ENCODE measurements at regions not wholly inside any gene's neighbourhood (a gene's known extent, or its start where the extent isn't known, plus 50 kb on each side); places are given as distances from the start of the nearest gene placed in this dataset.
A peak's percentile ranks its signal among the peaks of the same experiment; 100 is the strongest.
"Not testable (repeated sequence)": the region's sequence is repeated elsewhere in the genome, so short reads cannot be mapped to it uniquely, and the experiment has no call there.

DNA sequence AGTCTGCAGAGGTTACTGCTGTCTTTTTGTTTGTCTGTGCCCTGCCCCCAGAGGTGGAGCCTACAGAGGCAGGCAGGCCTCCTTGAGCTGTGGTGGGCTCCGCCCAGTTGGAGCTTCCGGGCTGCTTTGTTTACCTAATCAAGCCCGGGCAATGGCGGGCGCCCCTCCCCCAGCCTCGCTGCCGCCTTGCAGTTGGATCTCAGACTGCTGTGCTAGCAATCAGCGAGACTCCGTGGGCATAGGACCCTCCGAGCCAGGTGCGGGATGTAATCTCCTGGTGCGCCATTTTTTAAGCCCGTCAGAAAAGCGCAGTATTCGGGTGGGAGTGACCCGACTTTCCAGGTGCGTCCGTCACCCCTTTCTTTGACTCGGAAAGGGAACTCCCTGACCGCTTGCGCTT, 141.5 kb upstream of the NTF3 start:
- H3K36me3 ChIP-seq (ENCODE audit: insufficient read depth); H3K4me3 Mint-ChIP-seq; H3K4me1 ChIP-seq (ENCODE audit: insufficient read depth); H3K9me3 Mint-ChIP-seq; H4K20me1 ChIP-seq (replicated peaks; ENCODE audit: insufficient read depth); ATAC-seq; H2AFZ ChIP-seq; H3K79me2 ChIP-seq (replicated peaks; ENCODE audit: insufficient read depth); DNase-seq (ENCODE audit: low spot score); H3K4me2 ChIP-seq; H3K27me3 ChIP-seq (ENCODE audit: insufficient read depth); H3F3A ChIP-seq (replicated peaks; ENCODE audit: low read depth); H3K27ac Mint-ChIP-seq; H3K27me3 Mint-ChIP-seq (ENCODE audit: insufficient read depth, low read depth, poor library complexity); H3K4me1 Mint-ChIP-seq: not testable (repeated sequence)
- H3K36me3 Mint-ChIP-seq (ENCODE audit: low read depth): peaks cover 13% of the 10 kb centered on the region; the same call in 2 of the 3 replicates
- Histone ChIP-seq H3K27ac (ENCODE audit: low read depth) (peak overlapping the region; percentile 78), H3K4me3 (peak overlapping the region; percentile 14), H3K9me2 (ENCODE audit: insufficient read depth) (peaks cover 13% of the 10 kb centered on the region; the same call in 1 of the 2 replicates)

DNA sequence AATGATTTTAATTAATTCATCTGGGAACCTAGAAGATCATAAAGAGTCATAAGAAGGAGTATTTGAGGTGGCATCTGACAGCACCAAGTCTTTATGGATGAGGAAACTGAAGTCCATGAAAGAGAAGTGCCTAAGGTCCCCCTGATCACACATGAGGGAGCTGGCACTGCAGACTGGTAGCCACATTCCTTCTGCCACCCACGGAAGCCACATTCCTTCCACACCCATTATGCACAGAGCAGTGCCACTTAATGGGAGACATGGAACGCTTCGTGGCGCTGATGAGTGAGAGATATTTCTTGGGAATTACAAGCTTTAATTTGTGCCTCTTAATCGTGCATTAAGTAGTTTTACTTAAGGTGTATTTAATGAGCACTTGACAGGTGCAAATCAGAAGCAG, 139.3 kb upstream of the NTF3 start:
- Histone ChIP-seq H4K20me1 (replicated peaks; ENCODE audit: insufficient read depth) (no peaks in the 10 kb centered on the region), H2AFZ (no peak overlapping the region), H3K36me3 (ENCODE audit: insufficient read depth) (no peaks in the 10 kb centered on the region; the same call in 1 of the 2 replicates), H3K79me2 (replicated peaks; ENCODE audit: insufficient read depth) (no peaks in the 10 kb centered on the region), H3F3A (replicated peaks; ENCODE audit: low read depth) (no peaks in the 10 kb centered on the region), H3K9me2 (ENCODE audit: insufficient read depth) (peaks cover 13% of the 10 kb centered on the region; the same call in 1 of the 2 replicates), H3K4me1 (ENCODE audit: insufficient read depth) (peaks cover 20% of the 10 kb centered on the region), H3K27me3 (ENCODE audit: insufficient read depth) (no peaks in the 10 kb centered on the region), H3K27ac (ENCODE audit: low read depth) (no peak overlapping the region), H3K4me2 (no peak overlapping the region), H3K4me3 (no peak overlapping the region)
- peaks cover 20% of the 10 kb centered on the region for H3K4me1 Mint-ChIP-seq
- no peak overlapping the region for H3K4me3 Mint-ChIP-seq
- H3K27me3 Mint-ChIP-seq (ENCODE audit: insufficient read depth, low read depth, poor library complexity): peaks cover 3% of the 10 kb centered on the region
- peaks cover 8% of the 10 kb centered on the region; the same call in 2 of the 3 replicates for H3K9me3 Mint-ChIP-seq
- peaks cover 13% of the 10 kb centered on the region; the same call in 2 of the 3 replicates for H3K36me3 Mint-ChIP-seq (ENCODE audit: low read depth)
- DNase-seq (ENCODE audit: low spot score) (no peak), ATAC-seq (no peak)
- H3K27ac Mint-ChIP-seq: no peak overlapping the region
- TF ChIP-seq EZH2phosphoT487 (IDR thresholded peaks at IDR 0.05; ENCODE audit: unreplicated experiment): no peak
- no peak for TF ChIP-seq JUNB (IDR thresholded peaks at IDR 0.05; ENCODE audit: unreplicated experiment)
- TF ChIP-seq POLR2AphosphoS5 (IDR thresholded peaks at IDR 0.05; ENCODE audit: low read depth): no peak
- TF ChIP-seq, protein P1, sequence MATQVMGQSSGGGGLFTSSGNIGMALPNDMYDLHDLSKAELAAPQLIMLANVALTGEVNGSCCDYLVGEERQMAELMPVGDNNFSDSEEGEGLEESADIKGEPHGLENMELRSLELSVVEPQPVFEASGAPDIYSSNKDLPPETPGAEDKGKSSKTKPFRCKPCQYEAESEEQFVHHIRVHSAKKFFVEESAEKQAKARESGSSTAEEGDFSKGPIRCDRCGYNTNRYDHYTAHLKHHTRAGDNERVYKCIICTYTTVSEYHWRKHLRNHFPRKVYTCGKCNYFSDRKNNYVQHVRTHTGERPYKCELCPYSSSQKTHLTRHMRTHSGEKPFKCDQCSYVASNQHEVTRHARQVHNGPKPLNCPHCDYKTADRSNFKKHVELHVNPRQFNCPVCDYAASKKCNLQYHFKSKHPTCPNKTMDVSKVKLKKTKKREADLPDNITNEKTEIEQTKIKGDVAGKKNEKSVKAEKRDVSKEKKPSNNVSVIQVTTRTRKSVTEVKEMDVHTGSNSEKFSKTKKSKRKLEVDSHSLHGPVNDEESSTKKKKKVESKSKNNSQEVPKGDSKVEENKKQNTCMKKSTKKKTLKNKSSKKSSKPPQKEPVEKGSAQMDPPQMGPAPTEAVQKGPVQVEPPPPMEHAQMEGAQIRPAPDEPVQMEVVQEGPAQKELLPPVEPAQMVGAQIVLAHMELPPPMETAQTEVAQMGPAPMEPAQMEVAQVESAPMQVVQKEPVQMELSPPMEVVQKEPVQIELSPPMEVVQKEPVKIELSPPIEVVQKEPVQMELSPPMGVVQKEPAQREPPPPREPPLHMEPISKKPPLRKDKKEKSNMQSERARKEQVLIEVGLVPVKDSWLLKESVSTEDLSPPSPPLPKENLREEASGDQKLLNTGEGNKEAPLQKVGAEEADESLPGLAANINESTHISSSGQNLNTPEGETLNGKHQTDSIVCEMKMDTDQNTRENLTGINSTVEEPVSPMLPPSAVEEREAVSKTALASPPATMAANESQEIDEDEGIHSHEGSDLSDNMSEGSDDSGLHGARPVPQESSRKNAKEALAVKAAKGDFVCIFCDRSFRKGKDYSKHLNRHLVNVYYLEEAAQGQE (IDR thresholded peaks at IDR 0.05; ENCODE audit: unreplicated experiment): no peak
- TF ChIP-seq, protein P2, sequence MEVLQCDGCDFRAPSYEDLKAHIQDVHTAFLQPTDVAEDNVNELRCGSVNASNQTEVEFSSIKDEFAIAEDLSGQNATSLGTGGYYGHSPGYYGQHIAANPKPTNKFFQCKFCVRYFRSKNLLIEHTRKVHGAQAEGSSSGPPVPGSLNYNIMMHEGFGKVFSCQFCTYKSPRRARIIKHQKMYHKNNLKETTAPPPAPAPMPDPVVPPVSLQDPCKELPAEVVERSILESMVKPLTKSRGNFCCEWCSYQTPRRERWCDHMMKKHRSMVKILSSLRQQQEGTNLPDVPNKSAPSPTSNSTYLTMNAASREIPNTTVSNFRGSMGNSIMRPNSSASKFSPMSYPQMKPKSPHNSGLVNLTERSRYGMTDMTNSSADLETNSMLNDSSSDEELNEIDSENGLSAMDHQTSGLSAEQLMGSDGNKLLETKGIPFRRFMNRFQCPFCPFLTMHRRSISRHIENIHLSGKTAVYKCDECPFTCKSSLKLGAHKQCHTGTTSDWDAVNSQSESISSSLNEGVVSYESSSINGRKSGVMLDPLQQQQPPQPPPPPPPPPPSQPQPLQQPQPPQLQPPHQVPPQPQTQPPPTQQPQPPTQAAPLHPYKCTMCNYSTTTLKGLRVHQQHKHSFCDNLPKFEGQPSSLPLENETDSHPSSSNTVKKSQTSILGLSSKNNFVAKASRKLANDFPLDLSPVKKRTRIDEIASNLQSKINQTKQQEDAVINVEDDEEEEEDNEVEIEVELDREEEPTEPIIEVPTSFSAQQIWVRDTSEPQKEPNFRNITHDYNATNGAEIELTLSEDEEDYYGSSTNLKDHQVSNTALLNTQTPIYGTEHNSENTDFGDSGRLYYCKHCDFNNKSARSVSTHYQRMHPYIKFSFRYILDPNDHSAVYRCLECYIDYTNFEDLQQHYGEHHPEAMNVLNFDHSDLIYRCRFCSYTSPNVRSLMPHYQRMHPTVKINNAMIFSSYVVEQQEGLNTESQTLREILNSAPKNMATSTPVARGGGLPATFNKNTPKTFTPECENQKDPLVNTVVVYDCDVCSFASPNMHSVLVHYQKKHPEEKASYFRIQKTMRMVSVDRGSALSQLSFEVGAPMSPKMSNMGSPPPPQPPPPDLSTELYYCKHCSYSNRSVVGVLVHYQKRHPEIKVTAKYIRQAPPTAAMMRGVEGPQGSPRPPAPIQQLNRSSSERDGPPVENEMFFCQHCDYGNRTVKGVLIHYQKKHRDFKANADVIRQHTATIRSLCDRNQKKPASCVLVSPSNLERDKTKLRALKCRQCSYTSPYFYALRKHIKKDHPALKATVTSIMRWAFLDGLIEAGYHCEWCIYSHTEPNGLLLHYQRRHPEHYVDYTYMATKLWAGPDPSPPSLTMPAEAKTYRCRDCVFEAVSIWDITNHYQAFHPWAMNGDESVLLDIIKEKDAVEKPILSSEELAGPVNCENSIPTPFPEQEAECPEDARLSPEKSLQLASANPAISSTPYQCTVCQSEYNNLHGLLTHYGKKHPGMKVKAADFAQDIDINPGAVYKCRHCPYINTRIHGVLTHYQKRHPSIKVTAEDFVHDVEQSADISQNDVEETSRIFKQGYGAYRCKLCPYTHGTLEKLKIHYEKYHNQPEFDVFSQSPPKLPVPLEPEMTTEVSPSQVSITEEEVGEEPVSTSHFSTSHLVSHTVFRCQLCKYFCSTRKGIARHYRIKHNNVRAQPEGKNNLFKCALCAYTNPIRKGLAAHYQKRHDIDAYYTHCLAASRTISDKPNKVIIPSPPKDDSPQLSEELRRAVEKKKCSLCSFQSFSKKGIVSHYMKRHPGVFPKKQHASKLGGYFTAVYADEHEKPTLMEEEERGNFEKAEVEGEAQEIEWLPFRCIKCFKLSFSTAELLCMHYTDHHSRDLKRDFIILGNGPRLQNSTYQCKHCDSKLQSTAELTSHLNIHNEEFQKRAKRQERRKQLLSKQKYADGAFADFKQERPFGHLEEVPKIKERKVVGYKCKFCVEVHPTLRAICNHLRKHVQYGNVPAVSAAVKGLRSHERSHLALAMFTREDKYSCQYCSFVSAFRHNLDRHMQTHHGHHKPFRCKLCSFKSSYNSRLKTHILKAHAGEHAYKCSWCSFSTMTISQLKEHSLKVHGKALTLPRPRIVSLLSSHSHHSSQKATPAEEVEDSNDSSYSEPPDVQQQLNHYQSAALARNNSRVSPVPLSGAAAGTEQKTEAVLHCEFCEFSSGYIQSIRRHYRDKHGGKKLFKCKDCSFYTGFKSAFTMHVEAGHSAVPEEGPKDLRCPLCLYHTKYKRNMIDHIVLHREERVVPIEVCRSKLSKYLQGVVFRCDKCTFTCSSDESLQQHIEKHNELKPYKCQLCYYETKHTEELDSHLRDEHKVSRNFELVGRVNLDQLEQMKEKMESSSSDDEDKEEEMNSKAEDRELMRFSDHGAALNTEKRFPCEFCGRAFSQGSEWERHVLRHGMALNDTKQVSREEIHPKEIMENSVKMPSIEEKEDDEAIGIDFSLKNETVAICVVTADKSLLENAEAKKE (CRISPR knock-in tag; IDR thresholded peaks at IDR 0.05): no peak
- no peak for TF ChIP-seq NANOG (IDR thresholded peaks at IDR 0.05; ENCODE audit: borderline replicate concordance)
- no peak for TF ChIP-seq EZH2 (IDR thresholded peaks at IDR 0.05; ENCODE audit: low read depth, unreplicated experiment)
- no peak for TF ChIP-seq ZNF331 (CRISPR knock-in tag; IDR thresholded peaks at IDR 0.05; ENCODE audit: low read depth)
- TF ChIP-seq ZNF114 (CRISPR knock-in tag; IDR thresholded peaks at IDR 0.05): no peak
- no peak for TF ChIP-seq CREB1 (CRISPR knock-in tag; IDR thresholded peaks at IDR 0.05; ENCODE audit: low read depth)
- TF ChIP-seq, protein P3, sequence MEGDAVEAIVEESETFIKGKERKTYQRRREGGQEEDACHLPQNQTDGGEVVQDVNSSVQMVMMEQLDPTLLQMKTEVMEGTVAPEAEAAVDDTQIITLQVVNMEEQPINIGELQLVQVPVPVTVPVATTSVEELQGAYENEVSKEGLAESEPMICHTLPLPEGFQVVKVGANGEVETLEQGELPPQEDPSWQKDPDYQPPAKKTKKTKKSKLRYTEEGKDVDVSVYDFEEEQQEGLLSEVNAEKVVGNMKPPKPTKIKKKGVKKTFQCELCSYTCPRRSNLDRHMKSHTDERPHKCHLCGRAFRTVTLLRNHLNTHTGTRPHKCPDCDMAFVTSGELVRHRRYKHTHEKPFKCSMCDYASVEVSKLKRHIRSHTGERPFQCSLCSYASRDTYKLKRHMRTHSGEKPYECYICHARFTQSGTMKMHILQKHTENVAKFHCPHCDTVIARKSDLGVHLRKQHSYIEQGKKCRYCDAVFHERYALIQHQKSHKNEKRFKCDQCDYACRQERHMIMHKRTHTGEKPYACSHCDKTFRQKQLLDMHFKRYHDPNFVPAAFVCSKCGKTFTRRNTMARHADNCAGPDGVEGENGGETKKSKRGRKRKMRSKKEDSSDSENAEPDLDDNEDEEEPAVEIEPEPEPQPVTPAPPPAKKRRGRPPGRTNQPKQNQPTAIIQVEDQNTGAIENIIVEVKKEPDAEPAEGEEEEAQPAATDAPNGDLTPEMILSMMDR (conservative IDR thresholded peaks at IDR 0.05; ENCODE audit: low read depth in 2 of 2): no peak
